Smooth muscle cell (in vitro differentiated cells): ENCODE measurements at regions not wholly inside any gene's neighbourhood (a gene's known extent, or its start where the extent isn't known, plus 50 kb on each side); places are given as distances from the start of the nearest gene placed in this dataset.

Experiments
- DNase-seq: peaks from one replicate; lab custom pipeline; 2025; ENCODE audit not compliant: unreplicated experiment; lab: John Stamatoyannopoulos, UW
- H2AFZ ChIP-seq: fragments of 200-600 bp; sonication (generic); 2 replicates; pipeline ENCODE4 v1.6.0; 2016; ENCODE audit warnings: antibody characterized with exemption, low read depth, mild to moderate bottlenecking
- H3F3A ChIP-seq: fragments of 200-600 bp; sonication (generic); 2 replicates; pipeline ENCODE4 v1.6.0; 2017; ENCODE audit warnings: antibody characterized with exemption, low read depth
- H3K27ac ChIP-seq: fragments of 200-600 bp; sonication (generic); 2 replicates; pipeline ENCODE4 v1.5.1; 2016; ENCODE audit warnings: low read depth, mild to moderate bottlenecking
- H3K27me3 ChIP-seq: fragments of 200-600 bp; sonication (generic); 2 replicates; pipeline ENCODE4 v1.6.1; 2016; ENCODE audit warnings: low read depth, mild to moderate bottlenecking
- H3K36me3 ChIP-seq: fragments of 200-600 bp; sonication (generic); 2 replicates; pipeline ENCODE4 v1.5.1; 2016; ENCODE audit warnings: low read depth
- H3K4me1 ChIP-seq: fragments of 200-600 bp; sonication (generic); 2 replicates; pipeline ENCODE4 v1.5.1; 2016; ENCODE audit warnings: low read depth
- H3K4me2 ChIP-seq: fragments of 200-600 bp; sonication (generic); 2 replicates; pipeline ENCODE4 v1.6.0; 2016; ENCODE audit warnings: mild to moderate bottlenecking
- H3K4me3 ChIP-seq: fragments of 200-600 bp; sonication (generic); 2 replicates; pipeline ENCODE4 v1.5.1; 2016; ENCODE audit warnings: mild to moderate bottlenecking
- H3K79me2 ChIP-seq: fragments of 200-600 bp; sonication (generic); 2 replicates; pipeline ENCODE4 v1.6.0; 2016; ENCODE audit warnings: low read depth, mild to moderate bottlenecking
- H3K9ac ChIP-seq: fragments of 200-600 bp; sonication (generic); 2 replicates; pipeline ENCODE4 v1.6.0; 2016; ENCODE audit warnings: low read depth
- H3K9me3 ChIP-seq: fragments of 200-600 bp; sonication (generic); replicated peaks from 2 replicates; pipeline ENCODE4 v1.5.1; 2016; ENCODE audit warnings: low read depth
- H4K20me1 ChIP-seq: fragments of 200-600 bp; sonication (generic); 2 replicates; pipeline ENCODE4 v1.6.0; 2016; ENCODE audit warnings: low read depth
- WGBS: methylation state at CpG from one replicate; pipeline ENCODE4 v1.1.7; 2016; ENCODE audit warnings: low lambda C conversion rate; 5-methylcytosine and 5-hydroxymethylcytosine counted together
- TF ChIP-seq, protein P1 (sequence below): fragments of 200-600 bp; sonication (generic); IDR thresholded peaks from 2 replicates; pipeline ENCODE4 v1.5.1; 2017; ENCODE audit warnings: borderline replicate concordance, mild to moderate bottlenecking, antibody characterized with exemption; ENCODE audit not compliant: insufficient read depth, poor library complexity, severe bottlenecking

DNA sequence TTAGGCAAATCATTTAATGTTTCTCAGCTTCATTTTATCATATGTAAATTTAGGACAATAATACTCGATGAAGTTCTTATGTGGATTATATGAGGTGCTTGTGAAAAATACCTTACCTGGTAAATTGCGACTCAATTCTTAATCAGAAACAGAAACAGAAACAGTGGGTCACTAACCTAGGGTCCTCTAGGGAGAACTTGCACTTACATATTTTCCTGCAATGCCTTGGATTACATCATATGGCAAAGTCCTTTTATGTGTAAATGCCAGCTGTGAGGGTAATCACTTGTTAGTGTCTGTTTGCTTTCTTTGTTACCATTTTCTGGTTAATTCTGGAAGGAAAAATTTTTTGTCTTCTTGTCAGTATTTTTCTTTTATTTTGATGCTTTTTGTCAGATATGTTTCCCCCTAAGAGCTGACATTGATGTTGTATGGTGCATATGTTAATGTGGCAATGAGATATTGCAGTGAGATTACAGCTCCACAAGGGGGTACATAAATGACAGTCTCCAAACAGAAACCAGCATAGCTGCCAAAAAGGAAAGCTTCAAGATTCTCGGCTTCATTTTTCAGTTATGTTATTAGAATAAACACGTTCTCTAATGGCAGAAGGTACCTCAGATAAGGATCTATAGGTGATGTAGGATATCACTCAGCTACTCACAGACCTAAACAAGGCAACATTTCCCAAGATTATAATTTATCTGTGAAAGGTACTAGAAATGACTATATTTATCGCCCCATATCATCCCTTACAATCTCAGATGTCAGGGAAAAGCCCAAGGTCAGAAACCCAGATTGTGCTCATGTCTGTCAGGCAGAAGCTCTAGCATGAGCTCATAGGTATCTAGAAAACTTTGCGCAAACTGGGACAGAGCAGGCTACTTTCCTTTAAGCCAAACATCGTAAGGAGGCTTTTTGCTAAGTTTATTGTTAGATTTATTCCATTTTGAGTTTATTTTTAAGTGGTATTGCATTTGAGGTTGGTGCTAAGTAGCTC, 119.9 kb downstream of the FASLG start:
- Histone ChIP-seq H3F3A (no peaks in the 10 kb centered on the region), H3K9me3 (no peaks in the 10 kb centered on the region), H3K4me1 (no peaks in the 10 kb centered on the region), H3K27ac (no peak overlapping the region), H3K4me3 (no peak overlapping the region), H3K27me3 (no peaks in the 10 kb centered on the region), H3K79me2 (no peaks in the 10 kb centered on the region), H3K9ac (no peak overlapping the region), H3K4me2 (no peak overlapping the region), H2AFZ (no peak overlapping the region), H3K36me3 (no peaks in the 10 kb centered on the region), H4K20me1 (no peaks in the 10 kb centered on the region)
- no peak for DNase-seq
- 92% methylated on average over 7 of the region's 7 CpGs for whole genome bisulfite sequencing
- TF ChIP-seq, protein P1, sequence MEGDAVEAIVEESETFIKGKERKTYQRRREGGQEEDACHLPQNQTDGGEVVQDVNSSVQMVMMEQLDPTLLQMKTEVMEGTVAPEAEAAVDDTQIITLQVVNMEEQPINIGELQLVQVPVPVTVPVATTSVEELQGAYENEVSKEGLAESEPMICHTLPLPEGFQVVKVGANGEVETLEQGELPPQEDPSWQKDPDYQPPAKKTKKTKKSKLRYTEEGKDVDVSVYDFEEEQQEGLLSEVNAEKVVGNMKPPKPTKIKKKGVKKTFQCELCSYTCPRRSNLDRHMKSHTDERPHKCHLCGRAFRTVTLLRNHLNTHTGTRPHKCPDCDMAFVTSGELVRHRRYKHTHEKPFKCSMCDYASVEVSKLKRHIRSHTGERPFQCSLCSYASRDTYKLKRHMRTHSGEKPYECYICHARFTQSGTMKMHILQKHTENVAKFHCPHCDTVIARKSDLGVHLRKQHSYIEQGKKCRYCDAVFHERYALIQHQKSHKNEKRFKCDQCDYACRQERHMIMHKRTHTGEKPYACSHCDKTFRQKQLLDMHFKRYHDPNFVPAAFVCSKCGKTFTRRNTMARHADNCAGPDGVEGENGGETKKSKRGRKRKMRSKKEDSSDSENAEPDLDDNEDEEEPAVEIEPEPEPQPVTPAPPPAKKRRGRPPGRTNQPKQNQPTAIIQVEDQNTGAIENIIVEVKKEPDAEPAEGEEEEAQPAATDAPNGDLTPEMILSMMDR = no peak

DNA sequence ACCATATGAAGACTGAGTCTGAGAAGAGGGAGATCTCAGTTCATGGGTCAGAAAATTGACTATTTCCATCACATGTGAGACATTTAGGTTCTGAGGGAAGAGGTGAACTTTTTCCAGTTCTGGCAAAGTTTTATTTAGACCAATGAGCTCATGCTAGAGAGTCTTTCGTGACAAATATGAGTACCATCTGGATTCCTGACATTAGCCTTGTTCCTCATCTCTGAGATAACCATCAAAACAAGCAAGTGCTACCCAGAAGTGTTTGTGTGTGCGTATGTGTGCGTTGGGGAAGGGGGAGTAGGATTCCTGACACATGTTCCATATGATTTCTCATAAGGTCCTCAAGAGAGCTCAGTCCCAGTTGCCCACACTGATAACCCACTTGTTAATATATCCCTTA, 120.6 kb downstream of the FASLG start:
- H3K4me2 ChIP-seq = no peak overlapping the region
- TF ChIP-seq, protein P1 = no peak
- no peaks in the 10 kb centered on the region for H3K27me3 ChIP-seq
- H3K27ac ChIP-seq = no peak overlapping the region
- H3K4me3 ChIP-seq = no peak overlapping the region
- no peak overlapping the region for H3K9ac ChIP-seq
- H3K36me3 ChIP-seq = no peaks in the 10 kb centered on the region
- H3K4me1 ChIP-seq = no peaks in the 10 kb centered on the region
- no peaks in the 10 kb centered on the region for H3K9me3 ChIP-seq
- H2AFZ ChIP-seq = no peak overlapping the region
- WGBS = 80% methylated on average over 3 of the region's 3 CpGs
- no peaks in the 10 kb centered on the region for H4K20me1 ChIP-seq
- no peaks in the 10 kb centered on the region for H3F3A ChIP-seq
- H3K79me2 ChIP-seq = no peaks in the 10 kb centered on the region
- DNase-seq = no peak

DNA sequence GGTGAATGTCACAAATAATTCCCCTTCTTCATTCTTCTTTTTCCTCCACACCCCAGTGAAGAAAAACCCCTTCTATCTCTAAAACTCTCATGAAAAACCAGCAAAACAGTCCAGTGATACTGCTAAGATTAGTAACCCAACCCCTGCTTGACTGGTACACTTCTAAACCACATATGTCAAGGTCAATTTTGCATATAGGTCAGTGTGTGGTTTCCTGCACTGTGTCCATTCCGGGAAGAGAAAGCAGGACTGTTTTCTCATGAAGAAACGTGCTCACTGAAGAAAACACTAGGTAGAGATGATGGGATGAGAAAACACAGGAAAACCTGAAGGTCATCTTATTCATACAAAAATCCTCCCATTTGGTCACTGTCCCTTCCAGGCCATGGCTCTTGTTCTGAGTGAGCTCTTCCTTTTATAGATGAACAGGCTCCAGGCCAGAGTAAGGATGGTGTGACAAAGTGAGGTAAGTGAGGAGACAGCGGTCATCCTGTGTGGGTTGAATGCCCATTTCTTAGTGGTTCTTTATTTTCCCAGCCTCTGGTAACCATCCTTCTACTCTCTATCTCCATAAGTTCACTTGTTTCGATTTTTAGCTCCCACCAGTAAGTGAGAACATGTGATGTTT, 122.7 kb downstream of the FASLG start:
- Histone ChIP-seq H4K20me1 (no peaks in the 10 kb centered on the region), H3K4me3 (no peak overlapping the region), H3K27me3 (no peaks in the 10 kb centered on the region), H3F3A (no peaks in the 10 kb centered on the region), H3K4me1 (no peaks in the 10 kb centered on the region), H3K9me3 (no peaks in the 10 kb centered on the region), H3K27ac (no peak overlapping the region), H3K36me3 (no peaks in the 10 kb centered on the region), H3K4me2 (no peak overlapping the region), H2AFZ (no peak overlapping the region), H3K79me2 (no peaks in the 10 kb centered on the region), H3K9ac (no peak overlapping the region)
- no peak for DNase-seq
- 80% methylated on average over 4 of the region's 4 CpGs for WGBS
- TF ChIP-seq, protein P1 = no peak
